ENCODE measurements at regions not wholly inside any gene's neighbourhood (a gene's known extent, or its start where the extent isn't known, plus 50 kb on each side); places are given as distances from the start of the nearest gene placed in this dataset.

DNA sequence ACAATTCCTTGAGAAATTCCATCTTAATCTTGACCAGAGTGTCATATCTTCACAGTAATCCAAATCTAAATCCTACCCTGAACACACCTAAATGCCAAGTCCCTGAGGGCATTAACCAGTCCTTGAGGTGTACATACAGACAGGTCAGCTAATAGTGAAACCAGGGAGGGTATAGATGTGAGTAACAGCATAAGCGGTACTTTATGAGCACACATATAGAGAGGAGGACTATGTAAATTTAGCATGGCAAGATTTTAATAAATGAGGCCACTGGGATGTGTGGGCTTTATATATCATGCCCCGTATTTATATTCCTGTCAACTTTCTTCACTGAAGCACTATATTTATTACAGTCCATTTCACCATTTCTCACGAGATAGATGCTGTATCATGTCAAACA, 80.2 kb downstream of the GP2 start:
- in situ Hi-C loops (cut with MboI; ENCODE audit: low sequenced_read_pairs in 4 of 4) (no loop called here), intact Hi-C loops (cut with DNase I; ENCODE audit: low total_unique reads) (no loop called here)
- Histone ChIP-seq H3K4me3 (no peak overlapping the region), H3K27me3 (no peaks in the 10 kb centered on the region), H3K27ac (no peak overlapping the region), H3K36me3 (no peaks in the 10 kb centered on the region), H3K9me3 (no peaks in the 10 kb centered on the region), H3K4me1 (no peaks in the 10 kb centered on the region)
- ATAC-seq (no peak), DNase-seq (no peak)
- TF ChIP-seq POLR2A (IDR thresholded peaks at IDR 0.05) (no peak), CTCF (IDR thresholded peaks at IDR 0.05 in 4 of 5, conservative IDR thresholded peaks at IDR 0.05 in 1 of 5) (no peak)

- Histone ChIP-seq H3K9me3 (no peaks in the 10 kb centered on the region), H3K36me3 (no peaks in the 10 kb centered on the region)
- ATAC-seq = no peak
These were observed 83.5 kb downstream of the GP2 start for GRCh38 chr16:20243731-20244281.

GRCh38 chr16:20242568-20243255, 84.6 kb downstream of the GP2 start:
- Histone ChIP-seq H3K4me3 (no peak overlapping the region), H3K27ac (no peak overlapping the region), H3K9me3 (no peaks in the 10 kb centered on the region), H3K27me3 (no peaks in the 10 kb centered on the region), H3K4me1 (no peaks in the 10 kb centered on the region), H3K36me3 (no peaks in the 10 kb centered on the region)
- DNase-seq (no peak), ATAC-seq (no peak)
- TF ChIP-seq POLR2A (IDR thresholded peaks at IDR 0.05) (no peak), CTCF (IDR thresholded peaks at IDR 0.05 in 4 of 5, conservative IDR thresholded peaks at IDR 0.05 in 1 of 5) (no peak)
- in situ Hi-C loops (cut with MboI; ENCODE audit: low sequenced_read_pairs in 4 of 4) = no loop called here
- intact Hi-C loops (cut with DNase I; ENCODE audit: low total_unique reads) = no loop called here

More at GRCh38 chr16:20243731-20244281, 83.5 kb downstream of the GP2 start:
- no peak overlapping the region for H3K27ac ChIP-seq
- no peak for TF ChIP-seq POLR2A (IDR thresholded peaks at IDR 0.05)
- no peak for TF ChIP-seq CTCF (IDR thresholded peaks at IDR 0.05 in 4 of 5, conservative IDR thresholded peaks at IDR 0.05 in 1 of 5)
- no peak overlapping the region for H3K4me3 ChIP-seq
- H3K4me1 ChIP-seq = no peaks in the 10 kb centered on the region
- intact Hi-C loops (cut with DNase I; ENCODE audit: low total_unique reads) = no loop called here
- no peak for DNase-seq
- in situ Hi-C loops (cut with MboI; ENCODE audit: low sequenced_read_pairs in 4 of 4) = no loop called here
- no peaks in the 10 kb centered on the region for H3K27me3 ChIP-seq

- TF ChIP-seq POLR2A (IDR thresholded peaks at IDR 0.05) = no peak
- no peak for TF ChIP-seq CTCF (IDR thresholded peaks at IDR 0.05 in 4 of 5, conservative IDR thresholded peaks at IDR 0.05 in 1 of 5)
- ATAC-seq (no peak), DNase-seq (no peak)
- H3K4me1 ChIP-seq = no peaks in the 10 kb centered on the region
- in situ Hi-C loops (cut with MboI; ENCODE audit: low sequenced_read_pairs in 4 of 4) = no loop called here
- no peak overlapping the region for H3K27ac ChIP-seq
- H3K36me3 ChIP-seq = no peaks in the 10 kb centered on the region
- H3K4me3 ChIP-seq = no peak overlapping the region
- no peaks in the 10 kb centered on the region for H3K27me3 ChIP-seq
- H3K9me3 ChIP-seq = no peaks in the 10 kb centered on the region
- intact Hi-C loops (cut with DNase I; ENCODE audit: low total_unique reads) = no loop called here
These were observed 86.0 kb downstream of the GP2 start for GRCh38 chr16:20241321-20241720.
